Breast epithelium (tissue), 4 donors: ENCODE measurements at regions not wholly inside any gene's neighbourhood (a gene's known extent, or its start where the extent isn't known, plus 50 kb on each side); places are given as distances from the start of the nearest gene placed in this dataset.

Experiments
- DNase-seq, 2 donors: peaks; one replicate each; pipeline ENCODE4 v3.0.0-alpha.2; 2019; ENCODE audit warnings: low spot score in 2 of 2
- H3K27ac ChIP-seq, 2 donors: fragments of 200-600 bp; sonication (generic) in 1 of 2; one replicate each; pipeline ENCODE4 v1.5.1; 2016 to 2019; ENCODE audit warnings: mild to moderate bottlenecking in 1 of 2
- H3K27me3 ChIP-seq, 2 donors: fragments of 200-600 bp; sonication (generic) in 1 of 2; one replicate each; pipeline versions ENCODE4 v1.5.1 to v1.6.0; 2017 to 2019; ENCODE audit warnings: control low read depth in 1 of 2, mild to moderate bottlenecking in 1 of 2
- H3K36me3 ChIP-seq: fragments of 200-600 bp; one replicate; pipeline ENCODE4 v1.5.1; 2019
- H3K4me1 ChIP-seq, 2 donors: fragments of 200-600 bp; sonication (generic); one replicate each; pipeline ENCODE4 v1.5.1; 2016 to 2019; ENCODE audit warnings: control low read depth in 1 of 2
- H3K4me3 ChIP-seq, 3 donors: fragments of 200-600 bp; sonication (generic); 1 replicate in 2 of 3; 2 replicates in 1 of 3; pipeline ENCODE4 v1.5.1; 2016 to 2019; ENCODE audit warnings: mild to moderate bottlenecking in 3 of 3, moderate library complexity in 2 of 3
- H3K9me3 ChIP-seq, 2 donors: fragments of 200-600 bp; sonication (generic) in 1 of 2; one replicate each; pipeline ENCODE4 v1.5.1; 2016 to 2019; ENCODE audit warnings: control low read depth in 1 of 2
- CTCF ChIP-seq, 3 donors: fragments of 450-650 bp; IDR thresholded peaks; one replicate each; pipeline ENCODE4 v1.5.1; 2016 to 2017; ENCODE audit warnings: antibody characterized with exemption in 3 of 3, mild to moderate bottlenecking in 3 of 3, moderate library complexity in 3 of 3
- POLR2A ChIP-seq: fragments of 450-650 bp; IDR thresholded peaks from one replicate; pipeline ENCODE4 v1.6.1; 2016; ENCODE audit warnings: antibody characterized with exemption, mild to moderate bottlenecking, moderate library complexity
- POLR2AphosphoS5 ChIP-seq, 3 donors: sonication (generic); formaldehyde crosslinking; IDR thresholded peaks; one replicate each; pipeline ENCODE4 v1.6.1; 2017; ENCODE audit warnings: antibody characterized with exemption in 3 of 3
- intact Hi-C: fragments of 100-400 bp; cut with DNase I; formaldehyde crosslinking; loops from one replicate; pipeline ENCODE4 v1.15.1; 2023; ENCODE audit warnings: low total_unique reads

GRCh38 chr3:168823466-168823865 is 727.7 kb upstream of the GOLIM4 start:
- H3K27ac ChIP-seq: no peak overlapping the region
- no peaks in the 10 kb centered on the region for H3K27me3 ChIP-seq
- DNase-seq: no peak
- intact Hi-C loops: no loop called here
- TF ChIP-seq POLR2AphosphoS5 (IDR thresholded peaks at IDR 0.05) (no peak), CTCF (IDR thresholded peaks at IDR 0.05) (no peak), POLR2A (no peak)
- no peaks in the 10 kb centered on the region for H3K4me1 ChIP-seq
- no peaks in the 10 kb centered on the region for H3K9me3 ChIP-seq
- no peaks in the 10 kb centered on the region for H3K36me3 ChIP-seq
- no peak overlapping the region for H3K4me3 ChIP-seq

GRCh38 chr3:168820810-168821415 is 725.2 kb upstream of the GOLIM4 start:
- TF ChIP-seq CTCF (IDR thresholded peaks at IDR 0.05) (no peak), POLR2A (no peak)

GRCh38 chr3:168817177-168817576 is 721.5 kb upstream of the GOLIM4 start:
- Histone ChIP-seq H3K9me3 (no peaks in the 10 kb centered on the region), H3K4me1 (no peaks in the 10 kb centered on the region), H3K27me3 (no peaks in the 10 kb centered on the region), H3K36me3 (no peaks in the 10 kb centered on the region), H3K27ac (no peak overlapping the region), H3K4me3 (no peak overlapping the region)
- TF ChIP-seq POLR2AphosphoS5 (IDR thresholded peaks at IDR 0.05): no peak
- no peak for TF ChIP-seq POLR2A
- TF ChIP-seq CTCF (IDR thresholded peaks at IDR 0.05): no peak
- intact Hi-C loops: no loop called here
- DNase-seq: no peak

More at GRCh38 chr3:168820810-168821415, 725.2 kb upstream of the GOLIM4 start:
- H3K27ac ChIP-seq: no peak overlapping the region
- intact Hi-C loops: no loop called here
- no peaks in the 10 kb centered on the region for H3K9me3 ChIP-seq
- no peak for DNase-seq
- no peaks in the 10 kb centered on the region for H3K27me3 ChIP-seq
- no peak overlapping the region for H3K4me3 ChIP-seq
- no peaks in the 10 kb centered on the region for H3K4me1 ChIP-seq
- no peaks in the 10 kb centered on the region for H3K36me3 ChIP-seq

- no peaks in the 10 kb centered on the region for H3K36me3 ChIP-seq
- intact Hi-C loops: no loop called here
- TF ChIP-seq POLR2A (no peak), POLR2AphosphoS5 (IDR thresholded peaks at IDR 0.05) (no peak), CTCF (IDR thresholded peaks at IDR 0.05) (no peak)
- H3K4me1 ChIP-seq: no peaks in the 10 kb centered on the region
- no peak for DNase-seq
- no peaks in the 10 kb centered on the region for H3K9me3 ChIP-seq
- no peak overlapping the region for H3K4me3 ChIP-seq
- H3K27me3 ChIP-seq: no peaks in the 10 kb centered on the region
- H3K27ac ChIP-seq: no peak overlapping the region
These were observed 720.2 kb upstream of the GOLIM4 start for GRCh38 chr3:168815946-168816345.

- no peaks in the 10 kb centered on the region for H3K9me3 ChIP-seq
- no peak overlapping the region for H3K27ac ChIP-seq
- H3K4me3 ChIP-seq: no peak overlapping the region
- H3K36me3 ChIP-seq: no peaks in the 10 kb centered on the region
- no peak for DNase-seq
- no peak for TF ChIP-seq POLR2AphosphoS5 (IDR thresholded peaks at IDR 0.05)
- TF ChIP-seq CTCF (IDR thresholded peaks at IDR 0.05): no peak
- no peak for TF ChIP-seq POLR2A
- H3K27me3 ChIP-seq: no peaks in the 10 kb centered on the region
- intact Hi-C loops: no loop called here
- H3K4me1 ChIP-seq: no peaks in the 10 kb centered on the region
These were observed 717.6 kb upstream of the GOLIM4 start for GRCh38 chr3:168813225-168813802.
